B cell (primary cell): ENCODE measurements at regions not wholly inside any gene's neighbourhood (a gene's known extent, or its start where the extent isn't known, plus 50 kb on each side); places are given as distances from the start of the nearest gene placed in this dataset.

Source experiments
- ATAC-seq: fragments of 200-7000 bp; cut with Tn5 transposase; one replicate; pipeline ENCODE4 v1.10.0; 2021; ENCODE audit warnings: low read depth, mild to moderate bottlenecking, moderate number of reproducible peaks, moderate library complexity
- CTCF ChIA-PET: fragments of 350-600 bp; sonication (Branson Sonifier 250); formaldehyde crosslinking; loops from one replicate; lab custom pipeline; 2021; ENCODE audit warnings: antibody characterized with exemption, inconsistent platforms; lab: Charles Lee
- POLR2A ChIA-PET: fragments of 350-600 bp; sonication (Branson Sonifier 250); formaldehyde crosslinking; loops from one replicate; lab custom pipeline; 2021; ENCODE audit warnings: antibody characterized with exemption; lab: Charles Lee
- DNase-seq: peaks from one replicate; pipeline ENCODE4 v3.0.0; 2013
- H2AFZ ChIP-seq: 2 replicates; pipeline ENCODE4 v1.6.1; 2012; ENCODE audit warnings: mild to moderate bottlenecking, low read depth, low read length; ENCODE audit not compliant: insufficient read depth, poor library complexity, severe bottlenecking
- H3K27ac ChIP-seq, 2 donors: 1 replicate in 1 of 2; 2 replicates in 1 of 2; pipeline ENCODE4 v1.5.1; 2012 to 2013; ENCODE audit warnings: low read length in 2 of 2, mild to moderate bottlenecking in 2 of 2, moderate library complexity in 1 of 2
- H3K27me3 ChIP-seq, 4 experiments: fragments of 200-600 bp in 1 of 4; sonication (generic) in 1 of 4; replicated peaks in 1 of 4; 1 replicate in 2 of 4; 2 replicates in 2 of 4; pipeline versions ENCODE4 v1.6.1 to v1.7.0; 2013 to 2016; ENCODE audit warnings: low read length in 3 of 4, mild to moderate bottlenecking in 2 of 4, mixed read lengths in 1 of 4, moderate library complexity in 1 of 4; ENCODE audit not compliant: insufficient read depth in 4 of 4, control insufficient read depth in 3 of 4; ENCODE audit errors: control extremely low read depth in 1 of 4
- H3K36me3 ChIP-seq, 2 experiments: replicated peaks in 1 of 2; 1 replicate in 1 of 2; 2 replicates in 1 of 2; pipeline versions ENCODE4 v1.6.1 to v1.7.1; 2013; ENCODE audit warnings: low read length in 1 of 2; ENCODE audit not compliant: insufficient read depth in 2 of 2, control insufficient read depth in 1 of 2; ENCODE audit errors: control extremely low read depth in 1 of 2, extremely low read depth in 1 of 2
- H3K4me1 ChIP-seq, 2 donors: fragments of 200-600 bp in 1 of 2; sonication (generic) in 1 of 2; 1 replicate in 1 of 2; 2 replicates in 1 of 2; pipeline versions ENCODE4 v1.5.1 to v1.6.1; 2013 to 2017; ENCODE audit warnings: low read length in 2 of 2; ENCODE audit not compliant: control insufficient read depth in 2 of 2, insufficient read depth in 2 of 2
- H3K4me2 ChIP-seq: replicated peaks from 2 replicates; pipeline ENCODE3; 2012; ENCODE audit warnings: mild to moderate bottlenecking, low read depth, low read length; ENCODE audit not compliant: poor library complexity, severe bottlenecking
- H3K4me3 ChIP-seq, 5 experiments: fragments of 200-600 bp in 1 of 5; sonication (generic) in 1 of 5; 1 replicate in 3 of 5; 2 replicates in 2 of 5; pipeline versions ENCODE4 v1.5.1 to v1.7.0; 2011 to 2016; ENCODE audit warnings: low read length in 4 of 5, mild to moderate bottlenecking in 4 of 5, low read depth in 2 of 5, control low read depth in 1 of 5, moderate library complexity in 1 of 5; ENCODE audit not compliant: insufficient read depth in 1 of 5; ENCODE audit errors: control extremely low read depth in 1 of 5, extremely low read depth in 1 of 5
- H3K79me2 ChIP-seq: fragments of 200-600 bp; sonication (generic); one replicate; pipeline ENCODE4 v1.6.0; 2016; ENCODE audit warnings: low read length; ENCODE audit not compliant: control insufficient read depth, insufficient read depth
- H3K9ac ChIP-seq: fragments of 200-600 bp; sonication (generic); 2 replicates; pipeline ENCODE4 v1.6.1; 2017; ENCODE audit warnings: mild to moderate bottlenecking, low read length, moderate library complexity
- H3K9me3 ChIP-seq, 3 donors: one replicate each; pipeline versions ENCODE4 v1.6.1 to v1.7.1; 2013; ENCODE audit warnings: low read length in 2 of 3; ENCODE audit not compliant: control insufficient read depth in 2 of 3, insufficient read depth in 1 of 3; ENCODE audit errors: control extremely low read depth in 1 of 3
- H4K20me1 ChIP-seq: 2 replicates; pipeline ENCODE4 v1.6.0; 2012; ENCODE audit warnings: mild to moderate bottlenecking, low read length; ENCODE audit not compliant: insufficient read depth, control insufficient read depth, poor library complexity, severe bottlenecking
- H3K27ac Mint-ChIP-seq: one replicate; pipeline ENCODE4 v1.8.0; 2021; ENCODE audit warnings: mixed read lengths
- H3K27me3 Mint-ChIP-seq: one replicate; pipeline ENCODE4 v1.8.0; 2021; ENCODE audit warnings: mixed read lengths
- H3K4me1 Mint-ChIP-seq: one replicate; pipeline ENCODE4 v1.8.0; 2021; ENCODE audit warnings: mixed read lengths
- H3K4me3 Mint-ChIP-seq: one replicate; pipeline ENCODE4 v1.8.0; 2021; ENCODE audit warnings: mixed read lengths
- H3K9me3 Mint-ChIP-seq: one replicate; pipeline ENCODE4 v1.8.0; 2022; ENCODE audit warnings: mixed read lengths; ENCODE audit not compliant: insufficient read depth
- CTCF ChIP-seq: fragments of 200-600 bp; IDR thresholded peaks from one replicate; pipeline ENCODE4 v1.8.0; 2022; ENCODE audit warnings: antibody characterized with exemption, mild to moderate bottlenecking
- EZH2 ChIP-seq: IDR thresholded peaks from 2 replicates; pipeline ENCODE4 v1.6.1; 2012; ENCODE audit warnings: borderline replicate concordance, low read depth, mild to moderate bottlenecking, moderate library complexity, low read length; ENCODE audit not compliant: insufficient read depth, poor library complexity, severe bottlenecking
- WGBS: methylation state at CpG from one replicate; pipeline ENCODE4 v1.1.5; 2013; ENCODE audit warnings: missing lambda C conversion rate; ENCODE audit not compliant: insufficient coverage; 5-methylcytosine and 5-hydroxymethylcytosine counted together
- intact Hi-C: fragments of 100-400 bp; cut with micrococcal nuclease; formaldehyde crosslinking; loops from one replicate; pipeline ENCODE4 v1.10.0; 2022

GRCh38 chr15:97838606-97839210 is 121.8 kb upstream of the ARRDC4 start:
- ChIA-PET CTCF (no interaction called here), POLR2A (no interaction called here)
- DNase-seq (no peak), ATAC-seq (no peak)
- H3K4me3 ChIP-seq: no peak overlapping the region
- H3K4me1 ChIP-seq: no peaks in the 10 kb centered on the region
- no peaks in the 10 kb centered on the region for H3K9me3 Mint-ChIP-seq
- no peaks in the 10 kb centered on the region for H3K9me3 ChIP-seq
- no peak overlapping the region for H3K27ac ChIP-seq
- H4K20me1 ChIP-seq: no peaks in the 10 kb centered on the region
- no peak for TF ChIP-seq CTCF
- no peak for TF ChIP-seq EZH2
- no peaks in the 10 kb centered on the region for H3K27me3 ChIP-seq
- no peaks in the 10 kb centered on the region for H3K27me3 Mint-ChIP-seq
- H3K27ac Mint-ChIP-seq: no peak overlapping the region
- H2AFZ ChIP-seq: no peak overlapping the region
- H3K4me2 ChIP-seq: no peak overlapping the region
- H3K9ac ChIP-seq: no peak overlapping the region
- no peak overlapping the region for H3K4me3 Mint-ChIP-seq
- 89% methylated on average over 7 of the region's 16 CpGs for WGBS
- intact Hi-C loops: no loop called here
- H3K4me1 Mint-ChIP-seq: no peaks in the 10 kb centered on the region
- no peaks in the 10 kb centered on the region for H3K36me3 ChIP-seq
- H3K79me2 ChIP-seq: no peaks in the 10 kb centered on the region

- Mint-ChIP-seq H3K9me3 (no peaks in the 10 kb centered on the region), H3K27me3 (no peaks in the 10 kb centered on the region), H3K4me3 (no peak overlapping the region), H3K4me1 (no peaks in the 10 kb centered on the region), H3K27ac (no peak overlapping the region)
- Histone ChIP-seq H3K27me3 (no peaks in the 10 kb centered on the region), H3K9me3 (no peaks in the 10 kb centered on the region), H3K4me3 (no peak overlapping the region), H4K20me1 (no peaks in the 10 kb centered on the region), H3K4me2 (no peak overlapping the region), H3K36me3 (no peaks in the 10 kb centered on the region), H3K27ac (no peak overlapping the region), H2AFZ (no peak overlapping the region), H3K9ac (no peak overlapping the region), H3K4me1 (peaks cover 0 to 4% of the 10 kb centered on the region in 2 donors), H3K79me2 (no peaks in the 10 kb centered on the region)
- intact Hi-C loops: no loop called here
- no peak for DNase-seq
- CTCF ChIA-PET: no interaction called here
- no peak for ATAC-seq
- TF ChIP-seq EZH2 (no peak), CTCF (no peak)
- WGBS: no CpG with 5 or more reads among the region's 2 CpGs
- POLR2A ChIA-PET: no interaction called here
Measured at GRCh38 chr15:97840501-97840900, 120.0 kb upstream of the ARRDC4 start.
